ENCODE measurements at regions not wholly inside any gene's neighbourhood (a gene's known extent, or its start where the extent isn't known, plus 50 kb on each side); places are given as distances from the start of the nearest gene placed in this dataset.

- DNase-seq (no peak), ATAC-seq (ENCODE audit: low read depth) (no peak)
- Mint-ChIP-seq H3K36me3 (no peaks in the 10 kb centered on the region), H3K27ac (no peak overlapping the region), H3K27me3 (no peaks in the 10 kb centered on the region), H3K4me3 (no peak overlapping the region), H3K9me3 (peaks cover 4% of the 10 kb centered on the region), H3K4me1 (no peaks in the 10 kb centered on the region)
- POLR2A ChIA-PET = no interaction called here
These were observed 99.5 kb upstream of the FAM9B start for GRCh38 chrX:9133426-9133825.

GRCh38 chrX:9134366-9134765, 100.4 kb upstream of the FAM9B start:
- peaks cover 4% of the 10 kb centered on the region for H3K9me3 Mint-ChIP-seq
- ATAC-seq (ENCODE audit: low read depth) (no peak), DNase-seq (no peak)
- no peak overlapping the region for H3K4me3 Mint-ChIP-seq
- POLR2A ChIA-PET = no interaction called here
- no peaks in the 10 kb centered on the region for H3K4me1 Mint-ChIP-seq
- no peaks in the 10 kb centered on the region for H3K36me3 Mint-ChIP-seq
- no peak overlapping the region for H3K27ac Mint-ChIP-seq
- no peaks in the 10 kb centered on the region for H3K27me3 Mint-ChIP-seq

GRCh38 chrX:9135901-9136510, 102.1 kb upstream of the FAM9B start:
- Mint-ChIP-seq H3K4me1 (no peaks in the 10 kb centered on the region), H3K9me3 (peaks cover 4% of the 10 kb centered on the region), H3K27ac (no peak overlapping the region), H3K36me3 (no peaks in the 10 kb centered on the region), H3K4me3 (no peak overlapping the region), H3K27me3 (no peaks in the 10 kb centered on the region)
- POLR2A ChIA-PET = no interaction called here
- no peak for ATAC-seq (ENCODE audit: low read depth)
- no peak for DNase-seq

GRCh38 chrX:9137152-9137551, 103.2 kb upstream of the FAM9B start:
- POLR2A ChIA-PET = no interaction called here
- H3K36me3 Mint-ChIP-seq = no peaks in the 10 kb centered on the region
- DNase-seq (no peak), ATAC-seq (ENCODE audit: low read depth) (no peak)
- no peaks in the 10 kb centered on the region for H3K4me1 Mint-ChIP-seq
- H3K4me3 Mint-ChIP-seq = no peak overlapping the region
- H3K27ac Mint-ChIP-seq = no peak overlapping the region
- H3K9me3 Mint-ChIP-seq = peaks cover 4% of the 10 kb centered on the region
- no peaks in the 10 kb centered on the region for H3K27me3 Mint-ChIP-seq

GRCh38 chrX:9141496-9141895, 107.6 kb upstream of the FAM9B start:
- ATAC-seq (ENCODE audit: low read depth) = no peak
- H3K9me3 Mint-ChIP-seq = no peaks in the 10 kb centered on the region
- H3K4me1 Mint-ChIP-seq = no peaks in the 10 kb centered on the region

GRCh38 chrX:9144701-9145241, 110.8 kb upstream of the FAM9B start:
- Mint-ChIP-seq H3K27ac (no peak overlapping the region), H3K9me3 (no peaks in the 10 kb centered on the region), H3K27me3 (no peaks in the 10 kb centered on the region), H3K36me3 (no peaks in the 10 kb centered on the region), H3K4me3 (no peak overlapping the region), H3K4me1 (no peaks in the 10 kb centered on the region)
- POLR2A ChIA-PET = no interaction called here
- no peak for DNase-seq
- no peak for ATAC-seq (ENCODE audit: low read depth)

More at GRCh38 chrX:9141496-9141895, 107.6 kb upstream of the FAM9B start:
- POLR2A ChIA-PET = no interaction called here
- DNase-seq = no peak
- no peak overlapping the region for H3K27ac Mint-ChIP-seq
- no peak overlapping the region for H3K4me3 Mint-ChIP-seq
- H3K27me3 Mint-ChIP-seq = no peaks in the 10 kb centered on the region
- H3K36me3 Mint-ChIP-seq = no peaks in the 10 kb centered on the region

- no peaks in the 10 kb centered on the region for H3K4me1 Mint-ChIP-seq
- DNase-seq (no peak), ATAC-seq (ENCODE audit: low read depth) (no peak)
- H3K4me3 Mint-ChIP-seq = no peak overlapping the region
- no peaks in the 10 kb centered on the region for H3K27me3 Mint-ChIP-seq
- no peak overlapping the region for H3K27ac Mint-ChIP-seq
- POLR2A ChIA-PET = no interaction called here
- H3K36me3 Mint-ChIP-seq = peaks cover 2% of the 10 kb centered on the region
- H3K9me3 Mint-ChIP-seq = peaks cover 2% of the 10 kb centered on the region
These were observed 112.7 kb upstream of the FAM9B start for GRCh38 chrX:9146657-9147056.

GRCh38 chrX:9147086-9147485, 113.2 kb upstream of the FAM9B start:
- Mint-ChIP-seq H3K4me1 (no peaks in the 10 kb centered on the region), H3K27ac (no peak overlapping the region), H3K9me3 (peaks cover 5% of the 10 kb centered on the region), H3K36me3 (peaks cover 4% of the 10 kb centered on the region), H3K27me3 (no peaks in the 10 kb centered on the region), H3K4me3 (no peak overlapping the region)
- POLR2A ChIA-PET = interaction anchor here (0.7 kb wide), 1 partner anchor 274 kb away, joined by 4 read pairs; no protein-coding TSS in a partner anchor
- no peak for DNase-seq
- no peak for ATAC-seq (ENCODE audit: low read depth)

- ATAC-seq (ENCODE audit: low read depth) (no peak), DNase-seq (no peak)
- Mint-ChIP-seq H3K27me3 (no peaks in the 10 kb centered on the region), H3K36me3 (peaks cover 4% of the 10 kb centered on the region), H3K27ac (no peak overlapping the region), H3K9me3 (peaks cover 5% of the 10 kb centered on the region), H3K4me1 (no peaks in the 10 kb centered on the region), H3K4me3 (no peak overlapping the region)
- POLR2A ChIA-PET = interaction anchor here (0.7 kb wide), 1 partner anchor 275 kb away, joined by 4 read pairs; no protein-coding TSS in a partner anchor
These were observed 113.8 kb upstream of the FAM9B start for GRCh38 chrX:9147726-9148125.

- no peak overlapping the region for H3K4me3 Mint-ChIP-seq
- POLR2A ChIA-PET = no interaction called here
- no peaks in the 10 kb centered on the region for H3K27me3 Mint-ChIP-seq
- H3K4me1 Mint-ChIP-seq = peaks cover 5% of the 10 kb centered on the region
- H3K36me3 Mint-ChIP-seq = peaks cover 4% of the 10 kb centered on the region
- H3K9me3 Mint-ChIP-seq = peaks cover 5% of the 10 kb centered on the region
- ATAC-seq (ENCODE audit: low read depth) = no peak
- H3K27ac Mint-ChIP-seq = no peak overlapping the region
- DNase-seq = no peak
These were observed 114.9 kb upstream of the FAM9B start for GRCh38 chrX:9148615-9149399.

- peaks cover 5% of the 10 kb centered on the region for H3K4me1 Mint-ChIP-seq
- POLR2A ChIA-PET = no interaction called here
- H3K27me3 Mint-ChIP-seq = no peaks in the 10 kb centered on the region
- DNase-seq (no peak), ATAC-seq (ENCODE audit: low read depth) (no peak)
- H3K9me3 Mint-ChIP-seq = peaks cover 5% of the 10 kb centered on the region
- H3K27ac Mint-ChIP-seq = no peak overlapping the region
- H3K4me3 Mint-ChIP-seq = no peak overlapping the region
- peaks cover 4% of the 10 kb centered on the region for H3K36me3 Mint-ChIP-seq
These were observed 115.7 kb upstream of the FAM9B start for GRCh38 chrX:9149501-9150245.

- Mint-ChIP-seq H3K9me3 (peaks cover 8% of the 10 kb centered on the region), H3K4me1 (peaks cover 5% of the 10 kb centered on the region), H3K27me3 (no peaks in the 10 kb centered on the region), H3K27ac (no peak overlapping the region), H3K4me3 (no peak overlapping the region), H3K36me3 (peaks cover 4% of the 10 kb centered on the region)
- POLR2A ChIA-PET = no interaction called here
- no peak for DNase-seq
- ATAC-seq (ENCODE audit: low read depth) = no peak
These were observed 117.9 kb upstream of the FAM9B start for GRCh38 chrX:9151772-9152307.

GRCh38 chrX:9153300-9153699, 119.4 kb upstream of the FAM9B start:
- Mint-ChIP-seq H3K4me3 (no peak overlapping the region), H3K36me3 (peaks cover 4% of the 10 kb centered on the region)
- POLR2A ChIA-PET = no interaction called here

More at GRCh38 chrX:9153300-9153699, 119.4 kb upstream of the FAM9B start:
- DNase-seq = no peak
- no peak for ATAC-seq (ENCODE audit: low read depth)
- Mint-ChIP-seq H3K27ac (no peak overlapping the region), H3K9me3 (peaks cover 8% of the 10 kb centered on the region), H3K27me3 (no peaks in the 10 kb centered on the region), H3K4me1 (peaks cover 5% of the 10 kb centered on the region)
